Ishikawa (cell line): ENCODE measurements at regions not wholly inside any gene's neighbourhood (a gene's known extent, or its start where the extent isn't known, plus 50 kb on each side); places are given as distances from the start of the nearest gene placed in this dataset.

Source experiments
- CEBPB ChIP-seq: IDR thresholded peaks from 2 replicates; pipeline ENCODE4 v1.6.1; 2012
- EGR1 ChIP-seq: IDR thresholded peaks from 2 replicates; pipeline ENCODE4 v1.6.1; 2012
- EP300 ChIP-seq: IDR thresholded peaks from 2 replicates; pipeline ENCODE4 v1.6.1; 2012; ENCODE audit warnings: borderline replicate concordance
- FOXM1 ChIP-seq: IDR thresholded peaks from 2 replicates; pipeline ENCODE4 v1.6.1; 2012; ENCODE audit warnings: low read depth, borderline replicate concordance
- NFIC ChIP-seq: IDR thresholded peaks from 2 replicates; pipeline ENCODE4 v1.6.1; 2012
- RAD21 ChIP-seq: IDR thresholded peaks from 2 replicates; pipeline ENCODE4 v1.6.1; 2012; ENCODE audit warnings: low read depth
- REST ChIP-seq: IDR thresholded peaks from 2 replicates; pipeline ENCODE4 v1.6.1; 2012; ENCODE audit warnings: low read depth, mild to moderate bottlenecking
- TAF1 ChIP-seq: IDR thresholded peaks from 2 replicates; pipeline ENCODE4 v1.6.1; 2012; ENCODE audit warnings: low read depth, mild to moderate bottlenecking
- TCF12 ChIP-seq: IDR thresholded peaks from 2 replicates; pipeline ENCODE4 v1.6.1; 2012; ENCODE audit warnings: low read depth
- USF1 ChIP-seq: IDR thresholded peaks from 2 replicates; pipeline ENCODE4 v1.6.1; 2012
- YY1 ChIP-seq: IDR thresholded peaks from 2 replicates; pipeline ENCODE4 v1.6.1; 2012; ENCODE audit warnings: low read depth
- ZBTB7A ChIP-seq: IDR thresholded peaks from 2 replicates; pipeline ENCODE4 v1.6.1; 2012; ENCODE audit warnings: low read depth

- TF ChIP-seq RAD21: no peak
- no peak for TF ChIP-seq EP300
- TF ChIP-seq FOXM1: no peak
- TF ChIP-seq REST: no peak
- no peak for TF ChIP-seq YY1
- TF ChIP-seq TCF12: no peak
- no peak for TF ChIP-seq TAF1
- no peak for TF ChIP-seq USF1
- no peak for TF ChIP-seq CEBPB
- TF ChIP-seq EGR1: no peak
- TF ChIP-seq NFIC: no peak
- TF ChIP-seq ZBTB7A: no peak
These were observed 687.5 kb downstream of the SORCS3 start for GRCh38 chr10:105328503-105329133.
